GM11168 (cell line): ENCODE measurements at regions not wholly inside any gene's neighbourhood (a gene's known extent, or its start where the extent isn't known, plus 50 kb on each side); places are given as distances from the start of the nearest gene placed in this dataset.
"Not testable (repeated sequence)": the region's sequence is repeated elsewhere in the genome, so short reads cannot be mapped to it uniquely, and the experiment has no call there.

Experiments used
- in situ Hi-C: fragments of 300-500 bp; cut with MboI; formaldehyde crosslinking; loops from one replicate; pipeline ENCODE4 v1.12.0; 2022; ENCODE audit warnings: low sequenced_read_pairs; ENCODE audit not compliant: unreplicated experiment

GRCh38 chr1:181250038-181250437 lies 161.5 kb downstream of the IER5 start:
- in situ Hi-C loops, result no loop called here

GRCh38 chr1:181251001-181251712 lies 162.7 kb downstream of the IER5 start:
- in situ Hi-C loops, result no loop called here

GRCh38 chr1:181251713-181252075 lies 163.2 kb downstream of the IER5 start:
- in situ Hi-C loops, result no loop called here

GRCh38 chr1:181253601-181254000 lies 165.1 kb downstream of the IER5 start:
- in situ Hi-C loops, result not testable (repeated sequence)

GRCh38 chr1:181255270-181255929 lies 166.9 kb downstream of the IER5 start:
- in situ Hi-C loops, result no loop called here

GRCh38 chr1:181257117-181257516 lies 168.6 kb downstream of the IER5 start:
- in situ Hi-C loops, result no loop called here

- in situ Hi-C loops, result no loop called here
These were observed 170.7 kb downstream of the IER5 start for GRCh38 chr1:181259026-181259745.

GRCh38 chr1:181260271-181260670 lies 171.8 kb downstream of the IER5 start:
- in situ Hi-C loops, result no loop called here

- in situ Hi-C loops, result no loop called here
These were observed 172.5 kb downstream of the IER5 start for GRCh38 chr1:181260994-181261393.

- in situ Hi-C loops, result no loop called here
These were observed 173.6 kb downstream of the IER5 start for GRCh38 chr1:181262069-181262468.

GRCh38 chr1:181263444-181263843 lies 174.9 kb downstream of the IER5 start:
- in situ Hi-C loops, result no loop called here

- in situ Hi-C loops, result no loop called here
These were observed 176.3 kb downstream of the IER5 start for GRCh38 chr1:181264821-181265220.

GRCh38 chr1:181284978-181285377 lies 196.5 kb downstream of the IER5 start:
- in situ Hi-C loops, result no loop called here

GRCh38 chr1:181295217-181295616 lies 188.1 kb upstream of the CACNA1E start:
- in situ Hi-C loops, result no loop called here

GRCh38 chr1:181296180-181296579 lies 187.1 kb upstream of the CACNA1E start:
- in situ Hi-C loops, result no loop called here

GRCh38 chr1:181308098-181308497 lies 175.2 kb upstream of the CACNA1E start:
- in situ Hi-C loops, result no loop called here

- in situ Hi-C loops, result no loop called here
These were observed 172.8 kb upstream of the CACNA1E start for GRCh38 chr1:181310560-181310959.

- in situ Hi-C loops, result no loop called here
These were observed 170.4 kb upstream of the CACNA1E start for GRCh38 chr1:181312946-181313345.

- in situ Hi-C loops, result no loop called here
These were observed 169.9 kb upstream of the CACNA1E start for GRCh38 chr1:181313466-181313865.

GRCh38 chr1:181314010-181314409 lies 169.3 kb upstream of the CACNA1E start:
- in situ Hi-C loops, result no loop called here

GRCh38 chr1:181314959-181315358 lies 168.4 kb upstream of the CACNA1E start:
- in situ Hi-C loops, result no loop called here
